ENCODE measurements at regions not wholly inside any gene's neighbourhood (a gene's known extent, or its start where the extent isn't known, plus 50 kb on each side); places are given as distances from the start of the nearest gene placed in this dataset.

GRCh38 chr5:89299998-89300397 lies 417.0 kb upstream of the MEF2C start:
- TF ChIP-seq, protein P1, sequence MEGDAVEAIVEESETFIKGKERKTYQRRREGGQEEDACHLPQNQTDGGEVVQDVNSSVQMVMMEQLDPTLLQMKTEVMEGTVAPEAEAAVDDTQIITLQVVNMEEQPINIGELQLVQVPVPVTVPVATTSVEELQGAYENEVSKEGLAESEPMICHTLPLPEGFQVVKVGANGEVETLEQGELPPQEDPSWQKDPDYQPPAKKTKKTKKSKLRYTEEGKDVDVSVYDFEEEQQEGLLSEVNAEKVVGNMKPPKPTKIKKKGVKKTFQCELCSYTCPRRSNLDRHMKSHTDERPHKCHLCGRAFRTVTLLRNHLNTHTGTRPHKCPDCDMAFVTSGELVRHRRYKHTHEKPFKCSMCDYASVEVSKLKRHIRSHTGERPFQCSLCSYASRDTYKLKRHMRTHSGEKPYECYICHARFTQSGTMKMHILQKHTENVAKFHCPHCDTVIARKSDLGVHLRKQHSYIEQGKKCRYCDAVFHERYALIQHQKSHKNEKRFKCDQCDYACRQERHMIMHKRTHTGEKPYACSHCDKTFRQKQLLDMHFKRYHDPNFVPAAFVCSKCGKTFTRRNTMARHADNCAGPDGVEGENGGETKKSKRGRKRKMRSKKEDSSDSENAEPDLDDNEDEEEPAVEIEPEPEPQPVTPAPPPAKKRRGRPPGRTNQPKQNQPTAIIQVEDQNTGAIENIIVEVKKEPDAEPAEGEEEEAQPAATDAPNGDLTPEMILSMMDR (IDR thresholded peaks at IDR 0.05) = no peak
- TF ChIP-seq POLR2A (IDR thresholded peaks at IDR 0.05) (no peak), EP300 (IDR thresholded peaks at IDR 0.05) (no peak)
